Fibroblast of the conjunctiva (primary cell): ENCODE measurements at regions not wholly inside any gene's neighbourhood (a gene's known extent, or its start where the extent isn't known, plus 50 kb on each side); places are given as distances from the start of the nearest gene placed in this dataset.
"Not testable (repeated sequence)": the region's sequence is repeated elsewhere in the genome, so short reads cannot be mapped to it uniquely, and the experiment has no call there.

Source experiments
- DNase-seq: peaks from one replicate; pipeline ENCODE4 v3.0.0-alpha.2; 2010; ENCODE audit warnings: low read depth

DNA sequence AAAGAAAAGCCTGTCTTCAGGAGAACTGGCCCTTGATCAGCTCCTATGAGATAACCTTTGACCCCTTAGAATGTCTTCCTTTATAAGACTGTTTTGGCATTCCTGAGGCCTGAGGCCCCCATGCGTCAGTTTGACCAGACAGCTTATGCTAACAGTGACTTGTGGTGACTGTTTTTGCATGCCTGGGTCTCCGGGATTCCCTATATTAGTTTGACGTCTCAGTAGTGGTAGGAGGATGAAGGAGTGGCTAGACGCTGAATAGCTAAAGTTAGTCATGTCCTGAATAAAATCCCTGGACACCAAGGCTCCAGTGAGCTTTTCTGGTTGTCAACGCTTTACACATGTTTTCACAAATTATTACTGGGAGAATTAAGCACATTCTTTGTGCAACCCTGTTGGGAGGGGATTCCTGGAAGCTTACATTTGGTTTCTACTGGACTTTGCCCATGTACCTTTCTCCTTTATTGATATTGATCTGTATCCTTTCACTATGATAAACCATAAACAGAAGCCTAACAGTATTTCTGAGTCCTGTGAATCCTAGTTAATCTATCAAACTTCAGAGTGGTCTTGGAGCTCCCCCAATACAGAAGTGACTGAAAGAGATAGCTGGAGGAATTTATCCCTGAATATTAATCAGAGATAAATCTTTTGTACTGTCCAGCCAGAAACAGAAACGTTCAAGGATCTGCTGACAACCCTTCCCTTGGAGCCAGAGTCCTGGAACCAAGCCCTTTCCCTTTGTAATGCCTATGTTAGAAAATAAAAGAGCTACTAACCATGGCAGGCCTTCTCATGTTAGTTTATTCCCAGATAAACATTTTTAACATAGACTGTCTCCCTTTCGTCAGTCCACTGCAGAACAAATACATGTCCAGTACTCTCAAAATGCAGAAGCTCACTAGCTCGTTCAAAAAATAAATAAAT, 479.2 kb downstream of the RPS29 start:
- DNase-seq: no peak

DNA sequence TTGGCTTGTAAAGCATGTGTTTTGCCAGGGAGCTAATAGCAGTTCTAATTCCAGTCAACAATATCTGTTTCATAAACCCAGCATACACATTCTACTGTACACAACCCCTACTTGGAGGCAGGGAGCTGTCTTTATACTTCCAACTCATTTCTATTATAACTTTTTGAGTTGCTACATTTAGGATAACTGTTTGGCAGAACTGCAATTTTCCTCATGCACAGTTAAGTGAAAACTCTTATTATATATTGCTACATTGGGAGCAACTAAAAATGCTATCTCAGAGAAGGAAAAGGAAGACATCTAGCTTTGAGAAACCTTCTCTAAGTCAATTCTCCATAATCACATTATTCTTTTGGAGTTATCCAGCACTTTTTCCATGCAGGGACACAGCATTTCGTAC, 480.2 kb downstream of the RPS29 start:
- no peak for DNase-seq

DNA sequence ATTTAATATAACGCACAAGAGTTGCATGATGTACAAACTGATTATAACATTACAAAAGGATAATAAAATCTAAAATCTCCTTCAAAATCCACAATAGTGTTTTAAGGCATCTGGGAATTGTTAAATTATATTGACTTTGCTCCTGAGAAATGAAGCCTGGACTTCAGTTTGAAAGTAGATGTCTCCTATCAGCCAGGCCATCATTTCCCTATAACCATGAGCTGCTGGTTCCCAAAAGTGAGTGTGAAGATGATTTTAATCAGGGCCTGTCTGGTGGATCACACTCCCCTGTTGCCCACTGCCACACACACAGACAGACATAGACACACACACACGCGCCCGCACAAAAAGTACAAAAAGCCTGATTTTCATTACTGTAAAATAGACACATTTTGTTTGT, 480.7 kb downstream of the RPS29 start:
- no peak for DNase-seq

DNA sequence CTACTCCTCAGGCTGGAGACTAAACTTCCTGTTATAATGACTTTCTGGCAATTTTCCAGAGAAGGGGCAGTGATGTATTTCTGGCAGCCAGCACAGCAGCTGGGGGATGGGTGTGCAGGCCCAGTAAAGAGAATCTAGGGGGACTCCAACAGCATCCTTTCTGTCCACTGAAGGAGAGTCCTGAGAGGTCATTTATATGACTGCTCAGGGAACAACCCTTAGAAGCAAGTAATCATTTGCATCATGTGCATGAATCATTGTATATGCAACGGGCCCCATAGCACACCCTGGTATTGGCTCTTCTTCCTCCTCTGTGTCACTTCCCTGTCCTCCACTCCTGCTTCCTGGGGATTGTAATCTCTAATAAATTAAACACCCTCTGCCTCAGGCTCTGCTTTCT, 493.8 kb downstream of the RPS29 start:
- no peak for DNase-seq

DNA sequence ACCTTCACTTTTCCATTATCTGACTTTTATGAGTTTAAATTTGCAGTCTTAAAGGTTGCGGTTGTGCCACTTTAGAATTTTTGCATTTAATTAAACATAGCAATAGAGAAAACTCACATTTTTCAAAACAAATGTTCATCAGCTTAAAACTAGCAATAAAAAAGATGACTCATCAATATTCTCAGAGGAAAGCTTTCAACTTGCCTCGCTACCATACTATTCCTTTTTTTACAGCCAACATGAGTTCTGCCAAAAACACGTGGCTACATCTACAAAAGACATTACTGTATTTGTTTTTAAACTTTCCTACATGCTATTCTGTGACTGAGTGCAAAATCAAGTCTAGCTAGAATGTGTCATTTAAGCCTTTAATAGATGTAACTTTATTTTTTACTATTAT, 497.1 kb downstream of the RPS29 start:
- DNase-seq: no peak

DNA sequence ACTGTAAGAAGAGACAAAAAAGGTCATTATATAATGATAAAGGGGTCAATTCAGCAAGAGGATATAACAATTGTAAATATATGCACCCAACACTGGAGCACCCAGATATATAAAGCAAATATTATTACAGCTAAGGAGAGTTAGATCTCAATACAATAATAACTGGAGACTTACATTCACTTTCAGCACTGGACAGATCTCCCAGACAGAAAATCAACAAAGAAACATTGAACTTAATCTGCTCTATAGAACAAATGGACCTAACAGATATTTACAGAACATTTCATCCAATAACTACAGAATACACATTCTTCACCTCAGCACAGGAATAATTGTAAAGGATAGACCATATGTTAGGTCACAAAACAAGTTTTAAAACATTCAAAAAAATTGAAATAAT, 512.9 kb downstream of the RPS29 start:
- not testable (repeated sequence) for DNase-seq

DNA sequence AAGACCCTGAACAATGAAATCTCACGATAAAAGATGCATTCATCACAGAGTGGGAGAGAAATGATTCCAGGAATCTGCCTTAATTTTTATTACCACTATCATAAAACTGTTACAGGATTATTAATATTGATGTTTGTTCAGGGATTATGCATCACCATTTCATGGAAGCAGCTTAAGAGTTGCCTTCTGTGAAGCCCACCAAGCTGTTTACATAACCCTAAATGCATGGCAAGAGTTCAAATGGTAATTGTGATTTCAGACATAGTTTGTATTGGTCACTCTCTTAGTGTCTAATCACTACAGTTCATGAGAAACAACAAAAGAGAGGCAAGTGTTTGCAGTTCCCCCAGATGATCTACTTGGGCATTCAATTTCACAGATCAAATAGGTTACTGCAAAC, 527.7 kb downstream of the RPS29 start:
- DNase-seq: no peak

DNA sequence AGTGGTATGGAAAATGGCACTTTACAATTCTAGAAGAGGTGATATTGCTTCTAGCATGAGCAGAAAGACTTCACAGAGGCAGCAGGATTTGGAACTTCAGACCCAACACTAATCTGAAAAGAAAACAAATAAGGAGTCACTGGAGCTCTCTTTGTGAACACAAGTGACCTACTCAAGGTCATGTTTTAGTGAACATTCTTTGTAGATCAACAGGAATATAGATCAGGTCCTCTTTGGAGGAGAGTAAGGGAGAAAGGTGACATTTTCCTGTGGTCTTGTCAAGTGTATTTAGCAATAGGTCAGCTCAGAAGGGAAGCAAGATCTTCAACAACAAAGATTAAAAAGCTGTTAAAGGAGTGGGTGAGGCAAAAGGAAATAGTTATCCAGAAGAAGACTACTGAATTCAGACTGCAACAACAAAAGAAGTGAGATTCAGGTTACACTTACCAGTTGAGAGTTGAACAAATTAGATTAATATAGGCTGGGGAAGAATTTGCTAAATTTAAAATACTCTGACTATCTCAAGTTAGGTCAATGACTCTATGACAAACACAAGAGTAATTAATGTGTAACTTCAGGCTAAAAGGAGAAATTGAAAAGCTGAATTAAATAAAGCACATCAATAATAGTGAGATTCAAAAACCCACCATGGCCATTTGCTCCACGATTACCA, 528.2 kb downstream of the RPS29 start:
- no peak for DNase-seq

DNA sequence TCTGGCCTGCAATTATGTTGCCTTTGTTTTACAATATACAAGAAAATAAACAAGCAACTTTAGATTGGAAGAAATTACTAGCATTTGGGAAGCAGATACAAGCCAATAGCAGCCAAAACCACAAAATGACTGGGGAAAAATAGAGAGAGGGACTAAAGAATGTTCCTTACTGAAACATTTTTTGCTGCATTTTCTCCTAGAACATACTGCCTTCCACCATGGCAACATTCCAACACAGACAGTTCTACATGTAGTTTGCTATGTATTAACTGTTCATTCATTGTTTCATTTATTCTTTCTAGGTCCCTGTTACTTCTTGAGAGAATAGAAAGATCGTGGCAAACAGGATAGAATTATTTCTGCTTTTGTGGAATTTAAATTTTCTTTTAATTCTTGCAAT, 530.2 kb downstream of the RPS29 start:
- no peak for DNase-seq

DNA sequence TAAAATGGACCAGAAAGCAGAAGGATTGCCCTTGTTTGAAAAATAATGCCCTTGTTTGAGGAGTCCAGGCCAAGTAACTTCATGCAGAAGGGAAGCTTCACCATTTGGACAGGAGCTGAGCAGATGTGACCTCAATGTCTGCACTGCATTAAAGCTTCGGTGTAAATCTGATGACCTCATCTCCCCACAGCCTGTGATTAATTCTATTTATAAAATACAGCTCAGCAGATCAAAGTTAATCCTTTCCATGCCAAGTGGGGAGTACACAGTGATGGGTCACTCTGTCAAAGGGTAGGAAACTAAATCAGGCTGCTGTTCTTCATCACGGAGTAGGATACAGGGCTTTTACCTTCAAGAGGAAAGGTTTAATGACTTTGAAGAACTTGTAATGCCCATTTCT, 533.7 kb downstream of the RPS29 start:
- peak; percentile 14 for DNase-seq

DNA sequence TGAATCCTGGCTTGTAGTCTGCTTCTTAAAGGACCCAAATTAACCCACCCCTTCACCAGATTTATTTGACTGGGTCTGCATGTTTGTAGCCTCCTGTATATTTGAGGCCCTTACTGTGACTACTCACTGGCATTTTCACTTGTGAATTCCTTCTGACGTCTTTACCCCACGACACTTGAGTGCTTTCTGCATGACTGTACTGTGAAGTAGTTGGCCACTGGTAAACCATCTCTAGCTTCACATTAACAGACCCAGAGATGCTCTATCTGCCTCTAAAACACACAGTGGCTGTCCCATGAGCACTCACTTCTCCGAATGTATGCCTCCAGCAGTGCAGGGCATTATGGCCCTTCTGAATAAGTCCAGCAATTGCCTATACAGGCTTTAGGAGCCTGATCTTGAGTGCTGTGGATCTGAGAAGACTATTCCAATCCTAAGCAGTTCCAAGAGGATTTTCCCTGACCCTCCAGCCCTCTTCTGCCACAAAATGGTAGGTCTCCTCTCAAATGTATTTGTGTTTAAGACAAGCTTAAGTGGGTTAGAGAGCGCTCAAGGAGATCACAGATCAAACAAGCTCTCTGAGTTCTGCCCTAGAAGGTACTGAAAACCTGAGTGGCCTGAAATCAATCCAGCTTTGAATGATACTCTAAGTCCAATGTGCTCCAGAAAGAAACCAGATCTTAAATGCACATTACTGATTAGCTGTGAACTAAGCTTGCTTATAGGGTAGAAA, 534.7 kb downstream of the RPS29 start:
- no peak for DNase-seq

DNA sequence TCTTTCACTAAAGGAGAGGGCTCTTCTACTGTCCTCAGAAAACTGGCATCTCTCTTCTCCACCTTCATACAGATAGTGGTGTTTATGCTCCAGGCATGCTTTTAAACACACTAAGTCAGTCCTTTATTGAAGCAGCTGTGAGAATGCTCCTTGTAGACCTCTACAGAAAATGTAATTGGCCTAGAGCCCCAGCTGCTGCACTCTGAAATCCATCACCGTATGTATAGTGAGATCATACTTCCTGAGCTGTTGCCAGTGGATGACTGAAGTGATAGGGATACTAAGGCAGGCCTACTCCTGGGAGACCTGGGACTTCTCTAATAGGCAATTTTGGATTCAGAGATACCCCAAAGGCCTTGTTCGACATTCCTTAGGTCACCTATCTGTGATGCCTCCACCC, 535.4 kb downstream of the RPS29 start:
- DNase-seq: no peak

DNA sequence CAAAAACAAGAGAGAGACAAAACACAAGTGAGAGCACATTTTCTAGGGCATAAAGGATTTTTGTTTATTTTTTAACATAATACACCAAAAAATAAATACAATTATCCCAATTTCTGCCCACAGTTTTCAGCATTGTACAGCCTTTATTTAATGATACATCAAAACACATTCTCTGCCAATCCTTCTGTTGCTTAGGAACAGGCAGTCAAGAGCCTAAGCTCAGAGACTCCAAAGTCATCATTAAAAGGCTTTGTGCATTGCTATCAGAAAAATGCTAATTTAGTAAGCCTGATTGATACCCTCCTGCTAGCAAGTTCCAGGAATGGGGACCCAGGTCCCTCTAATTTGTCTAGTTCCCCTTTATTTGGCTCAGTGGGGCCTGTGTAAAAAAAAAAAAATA, 536.5 kb downstream of the RPS29 start:
- DNase-seq: no peak

DNA sequence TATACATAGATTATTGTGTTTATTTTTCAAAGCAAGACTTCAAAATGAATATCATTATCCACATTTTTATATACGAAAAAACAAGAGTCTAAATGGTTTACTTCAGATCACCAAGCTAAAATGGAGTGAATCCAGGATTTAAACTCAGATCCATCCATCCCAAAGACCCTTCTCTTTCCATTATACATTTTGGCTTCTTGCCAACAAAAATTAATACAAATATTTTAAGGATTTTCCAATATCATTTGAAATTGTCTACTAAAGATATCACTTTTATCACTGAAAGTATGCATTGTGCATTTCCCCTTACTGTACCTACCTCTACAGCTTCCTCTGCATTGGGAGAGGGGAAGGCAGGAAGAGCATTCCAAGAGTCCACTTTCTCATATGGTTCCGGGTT, 541.2 kb downstream of the RPS29 start:
- DNase-seq: no peak

DNA sequence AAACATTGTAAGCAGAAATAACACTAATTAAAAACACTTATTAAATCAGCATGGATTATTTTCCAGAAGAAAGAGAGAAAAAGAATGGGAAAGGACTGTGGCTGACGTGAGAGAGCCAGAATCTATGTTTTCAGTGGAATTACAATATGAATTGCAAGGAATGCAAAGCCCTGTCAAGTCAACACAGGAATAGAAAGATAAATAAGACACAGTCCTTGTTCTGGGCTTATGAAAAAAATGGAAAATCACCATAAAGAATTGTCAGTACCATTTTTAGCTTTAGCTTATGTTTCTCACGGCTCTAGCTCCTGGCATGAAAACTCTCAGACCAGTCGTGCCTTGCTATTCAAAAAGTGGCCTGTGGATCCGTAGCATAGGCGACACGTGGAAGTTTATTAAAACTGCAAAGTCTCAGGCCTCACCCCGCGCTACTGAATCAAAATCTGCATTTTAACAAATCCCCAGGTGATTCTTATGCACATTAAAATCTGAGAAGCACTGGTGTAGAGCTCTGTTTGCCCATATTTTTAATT, 549.1 kb downstream of the RPS29 start:
- DNase-seq: no peak

DNA sequence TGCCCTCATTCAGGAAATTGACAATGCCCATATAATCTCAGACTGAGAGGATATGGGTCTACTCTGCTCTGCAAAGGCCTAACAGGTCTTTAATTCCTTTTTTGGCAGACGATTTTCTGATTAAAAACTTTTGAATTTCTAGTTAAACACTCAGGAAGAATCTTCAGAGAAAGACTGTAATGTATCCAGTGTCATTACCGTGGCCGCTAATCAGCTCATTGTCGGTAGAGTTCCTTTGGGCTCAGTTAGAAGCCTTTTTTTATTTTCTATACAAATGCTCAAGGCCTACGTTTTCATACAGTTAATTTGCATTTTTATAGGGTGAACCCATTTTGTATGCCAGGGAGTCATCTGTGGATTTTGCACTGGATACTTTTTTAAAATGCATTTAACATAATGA, 549.9 kb downstream of the RPS29 start:
- no peak for DNase-seq

DNA sequence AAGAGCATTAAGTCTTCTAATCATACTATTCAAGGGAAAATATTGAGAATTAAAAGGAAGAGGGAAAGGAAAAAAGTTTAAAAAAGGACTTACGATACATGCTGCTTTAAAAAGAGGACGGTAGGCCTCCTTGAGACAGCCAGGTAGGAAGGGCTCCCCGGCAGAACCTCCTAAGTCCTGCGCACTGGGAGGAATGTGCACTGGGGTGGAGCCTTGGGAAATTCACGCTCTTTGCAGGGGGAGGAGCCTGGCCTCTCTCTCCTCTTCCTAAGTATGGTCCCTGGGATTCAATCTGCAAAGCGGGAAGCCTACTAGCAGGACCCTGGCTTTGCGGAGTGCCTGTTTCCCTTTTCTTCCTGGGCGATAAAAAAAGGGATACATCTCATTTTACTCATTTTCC, 553.0 kb downstream of the RPS29 start:
- no peak for DNase-seq

DNA sequence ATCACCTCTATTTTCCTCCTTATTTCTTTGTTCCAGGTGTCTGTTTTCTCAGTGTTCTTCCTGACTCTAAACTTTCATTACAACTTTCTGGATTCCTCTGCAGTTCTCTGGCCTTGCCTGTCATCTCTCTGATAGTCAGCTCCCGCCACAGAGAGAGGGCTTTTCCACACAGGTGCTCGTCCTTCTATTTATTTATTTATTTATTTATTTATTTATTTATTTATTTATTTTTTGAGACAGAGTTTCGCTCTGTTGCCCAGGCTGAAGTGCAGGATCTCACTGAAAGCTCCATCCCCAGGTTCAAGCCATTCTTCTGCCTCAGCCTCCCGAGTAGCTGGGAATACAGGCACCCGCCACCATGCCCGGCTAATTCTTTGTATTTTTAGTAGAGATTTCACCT, 554.5 kb downstream of the RPS29 start:
- not testable (repeated sequence) for DNase-seq

DNA sequence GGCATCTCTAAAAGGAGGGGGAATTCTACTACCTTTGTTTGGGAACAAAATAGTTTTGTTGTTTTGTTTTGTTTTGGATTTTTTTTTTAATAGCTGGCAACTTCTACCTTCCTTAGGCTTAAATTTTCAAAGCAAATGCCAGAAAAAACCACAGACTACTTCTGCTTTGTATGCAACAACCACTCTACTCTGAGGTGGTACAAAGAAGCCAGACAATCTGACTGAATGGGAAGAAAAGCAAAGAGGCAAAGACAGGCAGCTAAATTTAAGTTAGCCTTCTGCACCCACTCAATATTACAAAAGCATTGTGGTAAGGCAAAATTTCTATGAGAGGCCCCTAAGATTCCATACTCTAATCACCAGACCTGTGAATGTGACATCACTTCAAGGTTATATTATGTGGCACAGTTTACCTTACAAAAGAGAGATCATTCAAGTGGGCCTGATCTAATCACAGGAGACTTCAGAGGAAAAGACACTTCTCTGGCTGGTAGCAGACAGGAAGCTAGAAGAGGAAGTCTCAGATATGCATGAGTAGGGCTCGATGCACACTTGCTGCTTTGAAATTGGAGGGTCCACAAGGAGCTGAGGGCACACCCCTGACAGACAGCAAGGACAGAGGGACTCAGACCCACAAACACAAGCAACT, 566.6 kb downstream of the RPS29 start:
- no peak for DNase-seq

DNA sequence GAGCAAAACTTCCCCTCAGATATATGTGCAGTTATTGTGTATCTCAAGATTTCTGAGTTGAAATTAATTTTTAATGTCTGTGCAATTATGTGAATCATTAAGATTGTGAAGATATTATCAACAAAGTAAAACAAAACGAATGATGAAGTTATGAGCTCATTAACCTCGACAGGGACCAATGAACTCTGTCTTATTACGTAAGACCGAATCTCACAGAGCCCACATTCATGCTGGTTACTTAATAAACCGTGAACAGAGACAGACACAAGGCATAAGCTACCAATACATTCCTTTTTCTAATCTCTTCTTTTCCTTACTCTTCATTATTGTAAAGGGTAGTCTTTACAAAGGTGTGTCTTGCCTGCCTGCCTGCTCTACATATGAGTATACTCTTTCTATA, 568.7 kb downstream of the RPS29 start:
- no peak for DNase-seq

DNA sequence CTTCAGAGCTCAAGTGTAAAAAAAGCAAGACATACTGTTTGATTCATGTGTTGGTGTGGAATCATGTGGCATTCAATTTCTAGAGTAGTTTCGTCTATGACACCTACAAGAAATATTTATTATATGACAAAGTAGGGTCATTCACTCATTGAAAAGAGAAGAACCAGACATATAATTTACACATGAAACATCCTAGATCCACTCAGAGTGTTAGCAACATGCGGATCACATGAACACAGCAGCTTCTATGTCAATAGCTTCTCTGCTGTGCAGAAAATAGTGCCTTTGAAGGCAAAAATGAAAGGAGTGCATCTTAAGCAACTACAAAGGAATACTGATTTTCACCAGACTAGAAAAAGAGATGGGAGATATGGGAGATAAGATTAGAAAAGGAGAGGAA, 569.8 kb downstream of the RPS29 start:
- no peak for DNase-seq

DNA sequence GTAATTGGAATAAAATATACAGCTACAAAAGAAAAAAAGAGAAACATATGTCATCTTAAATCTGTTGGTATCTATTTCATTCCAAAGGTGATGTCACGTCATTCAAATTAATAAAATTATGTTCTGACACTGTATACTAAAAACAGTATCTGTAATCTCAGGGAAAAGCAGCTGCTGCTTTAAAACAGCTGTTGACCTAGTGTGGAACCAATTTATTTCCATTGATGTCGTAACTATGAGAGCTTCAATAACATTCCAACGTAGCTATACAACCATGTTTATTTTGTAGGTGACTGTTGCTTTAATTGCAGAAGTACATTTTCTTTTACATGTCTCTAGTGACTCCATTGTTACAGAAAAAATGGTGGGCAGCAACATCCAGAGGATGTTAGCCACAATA, 571.7 kb downstream of the RPS29 start:
- no peak for DNase-seq
